WERI-Rb-1 (cell line): ENCODE measurements at regions not wholly inside any gene's neighbourhood (a gene's known extent, or its start where the extent isn't known, plus 50 kb on each side); places are given as distances from the start of the nearest gene placed in this dataset.
A peak's percentile ranks its signal among the peaks of the same experiment; 100 is the strongest.

Experiments used
- DNase-seq: peaks from one replicate; pipeline ENCODE4 v3.0.0-alpha.2; 2020
- H3K27ac ChIP-seq: fragments of 250-450 bp; sonication (Bioruptor Pico); 2 replicates; pipeline ENCODE4 v1.5.1; 2020; ENCODE audit warnings: mild to moderate bottlenecking, moderate library complexity
- H3K27me3 ChIP-seq: fragments of 250-450 bp; sonication (Bioruptor Pico); 2 replicates; pipeline ENCODE4 v1.5.1; 2021; ENCODE audit warnings: mild to moderate bottlenecking, low read depth, moderate library complexity; ENCODE audit not compliant: insufficient read depth, severe bottlenecking
- H3K36me3 ChIP-seq: fragments of 250-450 bp; sonication (Bioruptor Pico); 2 replicates; pipeline ENCODE4 v1.5.1; 2020; ENCODE audit warnings: mild to moderate bottlenecking, moderate library complexity
- H3K4me3 ChIP-seq: 2 replicates; pipeline ENCODE4 v1.5.1; 2011; ENCODE audit warnings: low read depth, mild to moderate bottlenecking, control low read depth, low read length
- H3K9me3 ChIP-seq: fragments of 250-450 bp; sonication (Bioruptor Pico); 2 replicates; pipeline ENCODE4 v1.5.1; 2021; ENCODE audit warnings: mild to moderate bottlenecking, moderate library complexity; ENCODE audit not compliant: severe bottlenecking
- CTCF ChIP-seq: IDR thresholded peaks from 2 replicates; pipeline ENCODE4 v1.5.1; 2011; ENCODE audit warnings: low read depth, mild to moderate bottlenecking, control low read depth, inconsistent platforms, low read length

GRCh38 chr5:54774281-54775170 lies 210.9 kb downstream of the ESM1 start:
- DNase-seq, result no peak
- no peak for TF ChIP-seq CTCF

GRCh38 chr5:54772684-54773083 lies 212.7 kb downstream of the ESM1 start:
- Histone ChIP-seq H3K9me3 (no peaks in the 10 kb centered on the region), H3K36me3 (no peaks in the 10 kb centered on the region), H3K4me3 (no peak overlapping the region), H3K27ac (no peak overlapping the region), H3K27me3 (no peaks in the 10 kb centered on the region)
- DNase-seq, result no peak
- no peak for TF ChIP-seq CTCF

More at GRCh38 chr5:54774281-54775170, 210.9 kb downstream of the ESM1 start:
- no peaks in the 10 kb centered on the region for H3K9me3 ChIP-seq
- no peak overlapping the region for H3K4me3 ChIP-seq
- H3K27me3 ChIP-seq, result no peaks in the 10 kb centered on the region
- H3K27ac ChIP-seq, result no peak overlapping the region
- no peaks in the 10 kb centered on the region for H3K36me3 ChIP-seq

- Histone ChIP-seq H3K36me3 (no peaks in the 10 kb centered on the region), H3K9me3 (no peaks in the 10 kb centered on the region), H3K27ac (no peak overlapping the region), H3K27me3 (no peaks in the 10 kb centered on the region), H3K4me3 (no peak overlapping the region)
- DNase-seq, result no peak
- no peak for TF ChIP-seq CTCF
Measured at GRCh38 chr5:54772231-54772630, 213.2 kb downstream of the ESM1 start.

GRCh38 chr5:54769746-54770145 lies 215.6 kb downstream of the ESM1 start:
- H3K27me3 ChIP-seq, result no peaks in the 10 kb centered on the region
- no peak for TF ChIP-seq CTCF
- no peaks in the 10 kb centered on the region for H3K36me3 ChIP-seq
- no peak overlapping the region for H3K27ac ChIP-seq
- no peaks in the 10 kb centered on the region for H3K9me3 ChIP-seq
- DNase-seq, result no peak
- no peak overlapping the region for H3K4me3 ChIP-seq

- Histone ChIP-seq H3K27me3 (no peaks in the 10 kb centered on the region), H3K27ac (no peak overlapping the region), H3K36me3 (no peaks in the 10 kb centered on the region), H3K9me3 (no peaks in the 10 kb centered on the region), H3K4me3 (no peak overlapping the region)
- TF ChIP-seq CTCF, result peak; percentile 42; the same call in 1 of the 2 replicates
- DNase-seq, result peak; percentile 39
Measured at GRCh38 chr5:54769072-54769471, 216.3 kb downstream of the ESM1 start.
